HG03066 (cell line): ENCODE measurements at regions not wholly inside any gene's neighbourhood (a gene's known extent, or its start where the extent isn't known, plus 50 kb on each side); places are given as distances from the start of the nearest gene placed in this dataset.

Experiments
- ATAC-seq: cut with Tn5 transposase; IDR thresholded peaks from one replicate; pipeline ENCODE4 v1.9.1; 2021; ENCODE audit warnings: low read depth; ENCODE audit not compliant: unreplicated experiment

- no peak for ATAC-seq
Observed at GRCh38 chr6:21375151-21376116, 218.1 kb upstream of the SOX4 start.

- no peak for ATAC-seq
Observed at GRCh38 chr6:21377356-21377755, 216.2 kb upstream of the SOX4 start.

GRCh38 chr6:21381331-21381963 is 212.1 kb upstream of the SOX4 start:
- no peak for ATAC-seq

- no peak for ATAC-seq
Observed at GRCh38 chr6:21382821-21383449, 210.6 kb upstream of the SOX4 start.

DNA sequence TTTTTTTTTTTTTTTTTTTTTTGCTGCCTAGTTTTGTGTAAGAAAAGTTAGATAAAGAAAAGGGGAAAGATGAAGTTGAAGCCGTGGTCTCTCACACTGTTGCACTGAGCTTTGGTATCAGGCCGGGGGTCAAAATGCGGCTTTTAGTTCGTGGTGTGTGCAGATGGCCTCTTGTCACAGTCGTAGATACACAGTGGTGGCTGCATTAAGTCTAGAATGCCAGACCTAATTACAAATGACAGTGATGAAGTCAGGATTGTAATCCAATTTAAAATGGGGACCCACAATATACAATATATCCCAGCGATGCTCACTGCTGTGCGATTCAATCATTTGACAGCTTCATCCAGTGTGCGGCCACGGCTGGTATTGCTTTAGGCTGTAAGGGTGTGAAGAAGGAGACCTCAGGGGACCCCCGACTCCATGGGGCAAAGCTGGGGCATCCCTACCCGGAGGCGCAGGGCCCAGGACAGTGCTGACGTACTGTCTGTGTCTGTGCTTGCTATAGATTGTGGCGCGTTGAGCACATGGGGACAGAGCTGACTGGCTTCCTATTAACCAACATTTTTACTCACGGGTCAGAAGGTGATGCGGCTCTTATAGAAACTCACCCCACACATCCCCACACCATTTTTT is 210.0 kb upstream of the SOX4 start:
- no peak for ATAC-seq

GRCh38 chr6:21384216-21384615 is 209.3 kb upstream of the SOX4 start:
- ATAC-seq: no peak

GRCh38 chr6:21386744-21387143 is 206.8 kb upstream of the SOX4 start:
- no peak for ATAC-seq

DNA sequence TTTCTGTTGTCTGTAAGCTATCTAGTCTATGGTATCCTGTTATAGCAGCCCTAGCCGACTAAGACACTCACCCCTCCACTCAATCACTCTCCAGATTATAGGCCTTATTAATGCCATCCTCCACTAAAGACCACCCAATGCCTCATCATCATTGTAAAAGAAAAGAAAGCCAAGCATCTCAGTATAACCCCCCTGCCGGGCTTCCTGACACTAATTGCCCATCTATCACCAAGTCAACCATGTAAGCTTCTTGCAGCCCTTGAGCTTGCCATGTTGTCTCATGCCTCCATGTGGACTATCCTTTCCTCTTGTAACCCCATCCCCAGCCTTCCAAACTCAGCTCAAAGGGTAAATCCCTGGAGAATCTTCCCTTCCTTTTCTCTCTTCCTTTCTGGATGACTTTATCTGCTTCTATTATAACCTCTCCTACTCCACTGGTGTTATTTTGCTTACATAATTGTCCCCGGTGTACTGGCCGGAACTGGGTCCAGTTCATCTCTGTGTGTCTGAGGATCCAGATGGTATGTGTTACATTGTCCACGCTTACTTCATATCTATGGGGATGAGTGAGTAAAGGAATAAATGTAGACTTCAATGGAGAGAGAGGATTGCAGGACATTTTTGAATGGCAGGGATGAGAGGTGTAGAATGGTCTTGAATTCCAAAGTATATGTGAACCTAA is 202.9 kb upstream of the SOX4 start:
- no peak for ATAC-seq

DNA sequence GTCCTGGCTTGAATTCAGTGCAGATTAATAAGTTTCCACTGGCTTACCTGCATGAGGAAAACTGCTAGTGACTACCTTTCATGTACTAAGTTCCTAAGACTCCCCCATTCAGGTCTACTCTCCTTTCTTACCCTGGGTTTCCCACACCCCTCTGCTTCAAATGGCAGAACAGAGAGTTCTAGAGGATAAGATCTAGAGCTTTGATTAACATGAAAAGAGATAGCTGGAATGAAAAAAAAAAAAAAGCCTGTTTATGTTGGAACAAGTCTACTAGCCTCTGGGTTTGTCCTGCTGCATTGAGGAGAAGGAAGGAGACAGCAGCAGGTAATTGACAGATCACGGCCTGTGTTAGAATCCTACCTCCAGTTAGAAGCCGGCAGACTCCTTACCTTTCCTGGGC is 201.4 kb upstream of the SOX4 start:
- no peak for ATAC-seq

GRCh38 chr6:21393441-21394165 is 199.9 kb upstream of the SOX4 start:
- no peak for ATAC-seq

- ATAC-seq: no peak
Observed at GRCh38 chr6:21395121-21395520, 198.4 kb upstream of the SOX4 start.

GRCh38 chr6:21396313-21396712 is 197.2 kb upstream of the SOX4 start:
- ATAC-seq: no peak

GRCh38 chr6:21398741-21399325 is 194.7 kb upstream of the SOX4 start:
- ATAC-seq: no peak

DNA sequence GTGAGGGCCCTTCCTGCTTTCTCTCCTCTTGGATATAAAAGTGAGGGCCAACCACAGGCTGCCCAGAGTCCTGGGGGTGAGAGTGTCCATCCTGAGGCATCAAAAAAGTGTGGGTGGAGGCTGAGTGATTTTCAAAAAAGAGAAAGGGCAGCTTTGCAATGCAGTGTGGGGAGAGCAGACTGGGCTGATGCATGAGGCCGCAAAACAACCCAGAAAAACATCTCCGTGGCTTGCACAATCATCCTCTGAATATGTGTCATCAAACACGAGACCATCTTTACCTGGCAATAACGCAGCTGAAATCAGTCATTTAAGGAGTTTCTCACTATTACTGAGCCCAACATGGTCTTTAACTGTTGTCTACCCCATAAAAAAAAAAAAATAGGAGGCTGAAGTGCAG is 191.2 kb upstream of the SOX4 start:
- no peak for ATAC-seq

GRCh38 chr6:21404577-21404976 is 189.0 kb upstream of the SOX4 start:
- no peak for ATAC-seq

DNA sequence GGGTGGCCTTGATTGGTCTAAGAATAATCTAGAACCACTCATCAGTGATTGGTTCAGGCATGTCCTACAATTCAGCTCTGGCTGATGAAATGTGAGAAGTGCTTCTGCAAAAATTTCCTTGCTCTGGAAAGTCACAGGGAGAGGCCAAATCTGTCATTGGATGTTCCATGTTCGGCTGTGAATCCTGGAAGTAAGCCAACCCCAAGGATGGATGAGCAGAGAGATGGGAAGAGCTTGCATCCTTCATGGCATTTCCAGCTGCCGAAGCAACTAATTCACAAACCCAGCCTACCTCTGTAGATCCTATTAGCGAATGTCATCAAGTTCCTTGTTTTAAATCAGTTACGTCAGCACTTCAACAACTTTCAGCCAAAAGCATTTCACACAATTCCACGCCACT is 187.2 kb upstream of the SOX4 start:
- no peak for ATAC-seq

DNA sequence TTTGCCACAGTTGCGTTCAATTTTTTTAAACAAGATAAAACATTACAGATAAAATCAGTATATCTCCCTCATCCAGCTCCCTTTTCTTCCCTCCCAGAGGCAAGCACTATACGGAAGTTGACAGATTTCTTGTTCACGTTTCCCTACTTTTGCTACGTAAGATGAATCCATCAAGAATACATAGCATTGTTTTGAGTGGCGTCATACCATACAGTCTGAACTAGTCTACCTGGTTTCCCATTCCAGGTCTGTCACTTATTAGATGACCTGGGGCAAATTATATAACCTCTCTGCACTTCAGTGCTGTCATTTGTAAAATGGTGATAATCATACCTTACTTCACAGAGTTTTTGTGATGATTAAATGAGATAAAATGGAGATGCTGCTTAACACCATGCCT is 184.3 kb upstream of the SOX4 start:
- no peak for ATAC-seq

- ATAC-seq: no peak
Observed at GRCh38 chr6:21413428-21413827, 180.1 kb upstream of the SOX4 start.

GRCh38 chr6:21414065-21414464 is 179.5 kb upstream of the SOX4 start:
- no peak for ATAC-seq
